ENCODE measurements at regions not wholly inside any gene's neighbourhood (a gene's known extent, or its start where the extent isn't known, plus 50 kb on each side); places are given as distances from the start of the nearest gene placed in this dataset.

DNA sequence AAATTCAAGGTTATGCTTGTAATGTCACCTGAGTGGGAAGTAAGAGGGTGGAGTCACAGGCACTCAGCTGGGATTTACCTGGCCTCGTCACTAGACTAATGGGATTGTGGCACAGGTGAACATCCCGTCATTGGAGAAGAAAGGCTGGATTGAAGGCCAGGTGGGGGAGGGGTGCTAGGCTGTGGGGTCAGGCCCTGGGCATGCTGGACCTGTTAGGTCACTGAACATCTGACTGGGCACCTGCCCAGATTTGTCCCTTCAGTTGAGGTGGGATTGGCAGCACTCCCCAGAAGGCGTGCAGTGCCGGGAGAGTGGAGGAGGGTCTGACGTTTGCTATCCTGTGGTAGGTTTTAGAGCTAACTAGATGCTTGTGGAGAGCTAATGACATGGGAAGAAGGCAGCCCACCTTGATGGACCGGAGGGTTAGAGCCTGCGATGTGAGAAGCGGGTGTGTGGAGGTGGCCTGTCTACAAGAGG, 161.5 kb upstream of the ZNF267 start (continued):
- TF ChIP-seq, protein P1, sequence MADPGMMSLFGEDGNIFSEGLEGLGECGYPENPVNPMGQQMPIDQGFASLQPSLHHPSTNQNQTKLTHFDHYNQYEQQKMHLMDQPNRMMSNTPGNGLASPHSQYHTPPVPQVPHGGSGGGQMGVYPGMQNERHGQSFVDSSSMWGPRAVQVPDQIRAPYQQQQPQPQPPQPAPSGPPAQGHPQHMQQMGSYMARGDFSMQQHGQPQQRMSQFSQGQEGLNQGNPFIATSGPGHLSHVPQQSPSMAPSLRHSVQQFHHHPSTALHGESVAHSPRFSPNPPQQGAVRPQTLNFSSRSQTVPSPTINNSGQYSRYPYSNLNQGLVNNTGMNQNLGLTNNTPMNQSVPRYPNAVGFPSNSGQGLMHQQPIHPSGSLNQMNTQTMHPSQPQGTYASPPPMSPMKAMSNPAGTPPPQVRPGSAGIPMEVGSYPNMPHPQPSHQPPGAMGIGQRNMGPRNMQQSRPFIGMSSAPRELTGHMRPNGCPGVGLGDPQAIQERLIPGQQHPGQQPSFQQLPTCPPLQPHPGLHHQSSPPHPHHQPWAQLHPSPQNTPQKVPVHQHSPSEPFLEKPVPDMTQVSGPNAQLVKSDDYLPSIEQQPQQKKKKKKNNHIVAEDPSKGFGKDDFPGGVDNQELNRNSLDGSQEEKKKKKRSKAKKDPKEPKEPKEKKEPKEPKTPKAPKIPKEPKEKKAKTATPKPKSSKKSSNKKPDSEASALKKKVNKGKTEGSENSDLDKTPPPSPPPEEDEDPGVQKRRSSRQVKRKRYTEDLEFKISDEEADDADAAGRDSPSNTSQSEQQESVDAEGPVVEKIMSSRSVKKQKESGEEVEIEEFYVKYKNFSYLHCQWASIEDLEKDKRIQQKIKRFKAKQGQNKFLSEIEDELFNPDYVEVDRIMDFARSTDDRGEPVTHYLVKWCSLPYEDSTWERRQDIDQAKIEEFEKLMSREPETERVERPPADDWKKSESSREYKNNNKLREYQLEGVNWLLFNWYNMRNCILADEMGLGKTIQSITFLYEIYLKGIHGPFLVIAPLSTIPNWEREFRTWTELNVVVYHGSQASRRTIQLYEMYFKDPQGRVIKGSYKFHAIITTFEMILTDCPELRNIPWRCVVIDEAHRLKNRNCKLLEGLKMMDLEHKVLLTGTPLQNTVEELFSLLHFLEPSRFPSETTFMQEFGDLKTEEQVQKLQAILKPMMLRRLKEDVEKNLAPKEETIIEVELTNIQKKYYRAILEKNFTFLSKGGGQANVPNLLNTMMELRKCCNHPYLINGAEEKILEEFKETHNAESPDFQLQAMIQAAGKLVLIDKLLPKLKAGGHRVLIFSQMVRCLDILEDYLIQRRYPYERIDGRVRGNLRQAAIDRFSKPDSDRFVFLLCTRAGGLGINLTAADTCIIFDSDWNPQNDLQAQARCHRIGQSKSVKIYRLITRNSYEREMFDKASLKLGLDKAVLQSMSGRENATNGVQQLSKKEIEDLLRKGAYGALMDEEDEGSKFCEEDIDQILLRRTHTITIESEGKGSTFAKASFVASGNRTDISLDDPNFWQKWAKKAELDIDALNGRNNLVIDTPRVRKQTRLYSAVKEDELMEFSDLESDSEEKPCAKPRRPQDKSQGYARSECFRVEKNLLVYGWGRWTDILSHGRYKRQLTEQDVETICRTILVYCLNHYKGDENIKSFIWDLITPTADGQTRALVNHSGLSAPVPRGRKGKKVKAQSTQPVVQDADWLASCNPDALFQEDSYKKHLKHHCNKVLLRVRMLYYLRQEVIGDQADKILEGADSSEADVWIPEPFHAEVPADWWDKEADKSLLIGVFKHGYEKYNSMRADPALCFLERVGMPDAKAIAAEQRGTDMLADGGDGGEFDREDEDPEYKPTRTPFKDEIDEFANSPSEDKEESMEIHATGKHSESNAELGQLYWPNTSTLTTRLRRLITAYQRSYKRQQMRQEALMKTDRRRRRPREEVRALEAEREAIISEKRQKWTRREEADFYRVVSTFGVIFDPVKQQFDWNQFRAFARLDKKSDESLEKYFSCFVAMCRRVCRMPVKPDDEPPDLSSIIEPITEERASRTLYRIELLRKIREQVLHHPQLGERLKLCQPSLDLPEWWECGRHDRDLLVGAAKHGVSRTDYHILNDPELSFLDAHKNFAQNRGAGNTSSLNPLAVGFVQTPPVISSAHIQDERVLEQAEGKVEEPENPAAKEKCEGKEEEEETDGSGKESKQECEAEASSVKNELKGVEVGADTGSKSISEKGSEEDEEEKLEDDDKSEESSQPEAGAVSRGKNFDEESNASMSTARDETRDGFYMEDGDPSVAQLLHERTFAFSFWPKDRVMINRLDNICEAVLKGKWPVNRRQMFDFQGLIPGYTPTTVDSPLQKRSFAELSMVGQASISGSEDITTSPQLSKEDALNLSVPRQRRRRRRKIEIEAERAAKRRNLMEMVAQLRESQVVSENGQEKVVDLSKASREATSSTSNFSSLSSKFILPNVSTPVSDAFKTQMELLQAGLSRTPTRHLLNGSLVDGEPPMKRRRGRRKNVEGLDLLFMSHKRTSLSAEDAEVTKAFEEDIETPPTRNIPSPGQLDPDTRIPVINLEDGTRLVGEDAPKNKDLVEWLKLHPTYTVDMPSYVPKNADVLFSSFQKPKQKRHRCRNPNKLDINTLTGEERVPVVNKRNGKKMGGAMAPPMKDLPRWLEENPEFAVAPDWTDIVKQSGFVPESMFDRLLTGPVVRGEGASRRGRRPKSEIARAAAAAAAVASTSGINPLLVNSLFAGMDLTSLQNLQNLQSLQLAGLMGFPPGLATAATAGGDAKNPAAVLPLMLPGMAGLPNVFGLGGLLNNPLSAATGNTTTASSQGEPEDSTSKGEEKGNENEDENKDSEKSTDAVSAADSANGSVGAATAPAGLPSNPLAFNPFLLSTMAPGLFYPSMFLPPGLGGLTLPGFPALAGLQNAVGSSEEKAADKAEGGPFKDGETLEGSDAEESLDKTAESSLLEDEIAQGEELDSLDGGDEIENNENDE (IDR thresholded peaks at IDR 0.05; ENCODE audit: insufficient replicate concordance, low read length): no peak
- TF ChIP-seq SP1 (IDR thresholded peaks at IDR 0.05; ENCODE audit: low read depth, low read length) (no peak), TAF7 (optimal IDR thresholded peaks at IDR 0.05; ENCODE audit: borderline replicate concordance, low read depth, low read length) (no peak), EGR1 (IDR thresholded peaks at IDR 0.05; ENCODE audit: borderline replicate concordance, low read depth, low read length) (no peak)
